Uterus (tissue), 2 donors: ENCODE measurements at regions not wholly inside any gene's neighbourhood (a gene's known extent, or its start where the extent isn't known, plus 50 kb on each side); places are given as distances from the start of the nearest gene placed in this dataset.

Experiments used
- POLR2A ChIP-seq, 2 donors: fragments of 450-650 bp; IDR thresholded peaks; one replicate each; pipeline ENCODE4 v1.6.1; 2016; ENCODE audit warnings: antibody characterized with exemption in 2 of 2, mild to moderate bottlenecking in 1 of 2, moderate library complexity in 1 of 2
- TF ChIP-seq, protein P1 (sequence below), 4 experiments: fragments of 200-600 bp in 2 of 4; fragments of 450-650 bp in 2 of 4; sonication (generic) in 2 of 4; IDR thresholded peaks; one replicate each; pipeline ENCODE4 v1.5.1; 2016 to 2019; ENCODE audit warnings: antibody characterized with exemption in 4 of 4, mild to moderate bottlenecking in 2 of 4, moderate library complexity in 1 of 4

DNA sequence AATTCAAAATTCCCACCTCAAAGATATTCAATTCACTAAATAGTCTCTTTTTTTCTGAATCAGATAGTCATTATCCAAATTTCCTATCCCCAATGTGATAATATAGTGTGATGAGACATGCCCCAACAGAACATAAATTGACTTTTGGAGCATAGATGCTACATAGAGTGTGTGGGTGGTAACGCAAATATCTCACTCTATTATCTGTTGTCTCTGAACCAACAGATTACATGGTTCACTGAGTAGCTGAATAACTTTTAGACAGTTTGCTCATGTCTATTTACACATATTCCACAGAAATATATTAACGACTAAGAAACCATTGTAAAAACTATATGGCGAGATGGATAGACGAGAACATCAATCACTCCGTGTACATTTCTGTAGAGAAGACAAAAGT is 209.9 kb downstream of the BARHL2 start:
- TF ChIP-seq POLR2A (IDR thresholded peaks at IDR 0.05), result no peak
- TF ChIP-seq, protein P1, sequence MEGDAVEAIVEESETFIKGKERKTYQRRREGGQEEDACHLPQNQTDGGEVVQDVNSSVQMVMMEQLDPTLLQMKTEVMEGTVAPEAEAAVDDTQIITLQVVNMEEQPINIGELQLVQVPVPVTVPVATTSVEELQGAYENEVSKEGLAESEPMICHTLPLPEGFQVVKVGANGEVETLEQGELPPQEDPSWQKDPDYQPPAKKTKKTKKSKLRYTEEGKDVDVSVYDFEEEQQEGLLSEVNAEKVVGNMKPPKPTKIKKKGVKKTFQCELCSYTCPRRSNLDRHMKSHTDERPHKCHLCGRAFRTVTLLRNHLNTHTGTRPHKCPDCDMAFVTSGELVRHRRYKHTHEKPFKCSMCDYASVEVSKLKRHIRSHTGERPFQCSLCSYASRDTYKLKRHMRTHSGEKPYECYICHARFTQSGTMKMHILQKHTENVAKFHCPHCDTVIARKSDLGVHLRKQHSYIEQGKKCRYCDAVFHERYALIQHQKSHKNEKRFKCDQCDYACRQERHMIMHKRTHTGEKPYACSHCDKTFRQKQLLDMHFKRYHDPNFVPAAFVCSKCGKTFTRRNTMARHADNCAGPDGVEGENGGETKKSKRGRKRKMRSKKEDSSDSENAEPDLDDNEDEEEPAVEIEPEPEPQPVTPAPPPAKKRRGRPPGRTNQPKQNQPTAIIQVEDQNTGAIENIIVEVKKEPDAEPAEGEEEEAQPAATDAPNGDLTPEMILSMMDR (IDR thresholded peaks at IDR 0.05), result no peak
